H9 (cell line): ENCODE measurements at regions not wholly inside any gene's neighbourhood (a gene's known extent, or its start where the extent isn't known, plus 50 kb on each side); places are given as distances from the start of the nearest gene placed in this dataset.

ENCODE experiments used
- DNase-seq: peaks from one replicate; pipeline ENCODE4 v3.0.0-alpha.2; 2017
- H2AFZ ChIP-seq: one replicate; pipeline ENCODE4 v1.6.1; 2013; ENCODE audit warnings: mild to moderate bottlenecking, low read length, control low read depth, moderate library complexity
- H2AK5ac ChIP-seq: 2 replicates; pipeline ENCODE4 v1.6.1; 2013; ENCODE audit warnings: low read length, control low read depth, mixed read lengths; ENCODE audit not compliant: insufficient read length
- H2BK120ac ChIP-seq: one replicate; pipeline ENCODE4 v1.6.1; 2013; ENCODE audit warnings: low read depth, mild to moderate bottlenecking, low read length, control low read depth, inconsistent platforms; ENCODE audit not compliant: poor library complexity, severe bottlenecking
- H2BK12ac ChIP-seq: 2 replicates; pipeline ENCODE4 v1.6.1; 2013; ENCODE audit warnings: low read length, control low read depth, mixed read lengths, low read depth; ENCODE audit not compliant: insufficient read length
- H2BK15ac ChIP-seq: 2 replicates; pipeline ENCODE4 v1.6.1; 2013; ENCODE audit warnings: low read depth, low read length, control low read depth
- H2BK20ac ChIP-seq: one replicate; pipeline ENCODE4 v1.6.1; 2013; ENCODE audit warnings: low read depth, mild to moderate bottlenecking, low read length, control low read depth, inconsistent platforms; ENCODE audit not compliant: poor library complexity, severe bottlenecking
- H2BK5ac ChIP-seq: 2 replicates; pipeline ENCODE4 v1.6.1; 2013; ENCODE audit warnings: low read length, control low read depth, mixed read lengths; ENCODE audit not compliant: insufficient read length
- H3K14ac ChIP-seq: 2 replicates; pipeline ENCODE4 v1.6.1; 2013; ENCODE audit warnings: low read length, control low read depth; ENCODE audit not compliant: insufficient read depth
- H3K18ac ChIP-seq: 2 replicates; pipeline ENCODE4 v1.6.1; 2013; ENCODE audit warnings: low read depth, mild to moderate bottlenecking, mixed read lengths, low read length, control low read depth; ENCODE audit not compliant: insufficient read length
- H3K23ac ChIP-seq: 2 replicates; pipeline ENCODE4 v1.6.1; 2013; ENCODE audit warnings: low read length, control low read depth, mixed read lengths, low read depth; ENCODE audit not compliant: insufficient read length
- H3K23me2 ChIP-seq: 2 replicates; pipeline ENCODE4 v1.6.1; 2013; ENCODE audit warnings: low read depth, mild to moderate bottlenecking, mixed read lengths, low read length, control low read depth; ENCODE audit not compliant: insufficient read length, poor library complexity, severe bottlenecking
- H3K27ac ChIP-seq: 2 replicates; pipeline ENCODE4 v1.5.1; 2013; ENCODE audit warnings: low read length, control low read depth, mixed read lengths, low read depth; ENCODE audit not compliant: insufficient read length
- H3K27me3 ChIP-seq: 2 replicates; pipeline ENCODE4 v1.6.1; 2013; ENCODE audit warnings: low read length, control low read depth, inconsistent platforms; ENCODE audit not compliant: insufficient read depth
- H3K4ac ChIP-seq: 2 replicates; pipeline ENCODE4 v1.6.1; 2013; ENCODE audit warnings: low read depth, mild to moderate bottlenecking, control low read depth, inconsistent platforms, low read length, moderate library complexity
- H3K4me1 ChIP-seq: 2 replicates; pipeline ENCODE4 v1.6.1; 2013; ENCODE audit warnings: low read length, control low read depth, inconsistent platforms; ENCODE audit not compliant: insufficient read depth
- H3K4me2 ChIP-seq: 2 replicates; pipeline ENCODE4 v1.6.1; 2013; ENCODE audit warnings: low read length, control low read depth, mixed read lengths; ENCODE audit not compliant: insufficient read length, insufficient read depth
- H3K56ac ChIP-seq: 2 replicates; pipeline ENCODE4 v1.6.1; 2013; ENCODE audit warnings: low read depth, mild to moderate bottlenecking, mixed read lengths, low read length, control low read depth; ENCODE audit not compliant: insufficient read length
- H3K79me1 ChIP-seq: 2 replicates; pipeline ENCODE4 v1.6.1; 2013; ENCODE audit warnings: low read depth, mild to moderate bottlenecking, moderate library complexity, low read length, control low read depth, inconsistent platforms; ENCODE audit not compliant: insufficient read depth, poor library complexity, severe bottlenecking
- H3K79me2 ChIP-seq: 2 replicates; pipeline ENCODE4 v1.6.1; 2013; ENCODE audit warnings: low read length, control low read depth, inconsistent platforms; ENCODE audit not compliant: insufficient read depth
- H3K9ac ChIP-seq: 2 replicates; pipeline ENCODE4 v1.6.1; 2013; ENCODE audit warnings: low read length, control low read depth, mixed read lengths; ENCODE audit not compliant: insufficient read length; ENCODE audit errors: extremely low read depth
- H3K9me3 ChIP-seq: one replicate; pipeline ENCODE4 v1.6.1; 2013; ENCODE audit warnings: low read depth, low read length, inconsistent platforms; ENCODE audit not compliant: control insufficient read depth
- H3T11ph ChIP-seq: one replicate; pipeline ENCODE4 v1.6.1; 2013; ENCODE audit warnings: mild to moderate bottlenecking, low read length, control low read depth, inconsistent platforms
- H4K20me1 ChIP-seq: one replicate; pipeline ENCODE4 v1.6.1; 2013; ENCODE audit not compliant: control insufficient read depth, insufficient read length, insufficient read depth
- H4K5ac ChIP-seq: 2 replicates; pipeline ENCODE4 v1.6.1; 2013; ENCODE audit warnings: low read depth, mild to moderate bottlenecking, mixed read lengths, low read length, control low read depth; ENCODE audit not compliant: insufficient read length
- H4K8ac ChIP-seq: replicated peaks from 2 replicates; pipeline ENCODE4 v1.6.1; 2013; ENCODE audit warnings: low read length, control low read depth, mixed read lengths, low read depth; ENCODE audit not compliant: insufficient read length
- H4K91ac ChIP-seq: 2 replicates; pipeline ENCODE4 v1.6.1; 2013; ENCODE audit warnings: low read depth, mild to moderate bottlenecking, moderate library complexity, mixed read lengths, low read length, control low read depth; ENCODE audit not compliant: insufficient read length
- H3K27ac Mint-ChIP-seq, 3 experiments: 2 replicates in 2 of 3; 3 replicates in 1 of 3; pipeline ENCODE4 v1.8.0; 2020 to 2021; ENCODE audit warnings: mixed read lengths in 3 of 3, mild to moderate bottlenecking in 1 of 3, moderate library complexity in 1 of 3
- H3K27me3 Mint-ChIP-seq: 2 replicates; pipeline ENCODE4 v1.8.0; 2021; ENCODE audit warnings: low read depth, mild to moderate bottlenecking, moderate library complexity, mixed read lengths
- H3K36me3 Mint-ChIP-seq, 3 experiments: 2 replicates in 2 of 3; 3 replicates in 1 of 3; pipeline ENCODE4 v1.8.0; 2020 to 2021; ENCODE audit warnings: low read depth in 3 of 3, mixed read lengths in 3 of 3; ENCODE audit not compliant: insufficient read depth in 1 of 3
- H3K4me1 Mint-ChIP-seq, 2 experiments: 2 replicates each; pipeline ENCODE4 v1.8.0; 2020; ENCODE audit warnings: mixed read lengths in 2 of 2
- H3K4me3 Mint-ChIP-seq, 2 experiments: 2 replicates in 1 of 2; 3 replicates in 1 of 2; pipeline ENCODE4 v1.8.0; 2020 to 2021; ENCODE audit warnings: mild to moderate bottlenecking in 2 of 2, mixed read lengths in 2 of 2, moderate library complexity in 1 of 2
- H3K9me3 Mint-ChIP-seq, 2 experiments: 2 replicates in 1 of 2; 3 replicates in 1 of 2; pipeline ENCODE4 v1.8.0; 2020; ENCODE audit warnings: mild to moderate bottlenecking in 2 of 2, mixed read lengths in 2 of 2, moderate library complexity in 1 of 2
- WGBS: extraction: QIAGEN DNeasy Blood & Tissue Kit; methylation state at CpG from one replicate; pipeline ENCODE4 v1.1.7; 2013; ENCODE audit warnings: missing lambda C conversion rate, low lambda C conversion rate, mixed read lengths; ENCODE audit not compliant: insufficient read length; ENCODE audit errors: extremely low coverage; 5-methylcytosine and 5-hydroxymethylcytosine counted together
- TF ChIP-seq, protein P1 (sequence below): fragments of 200-600 bp; sonication (generic); conservative IDR thresholded peaks from 3 replicates; pipeline ENCODE4 v1.8.0; 2021; ENCODE audit warnings: antibody characterized with exemption, mild to moderate bottlenecking

GRCh38 chr17:22467720-22468119 is 775.4 kb downstream of the KCNJ18 start:
- H2BK120ac ChIP-seq, result no peak overlapping the region
- H3K9ac ChIP-seq, result no peak overlapping the region
- TF ChIP-seq, protein P1, sequence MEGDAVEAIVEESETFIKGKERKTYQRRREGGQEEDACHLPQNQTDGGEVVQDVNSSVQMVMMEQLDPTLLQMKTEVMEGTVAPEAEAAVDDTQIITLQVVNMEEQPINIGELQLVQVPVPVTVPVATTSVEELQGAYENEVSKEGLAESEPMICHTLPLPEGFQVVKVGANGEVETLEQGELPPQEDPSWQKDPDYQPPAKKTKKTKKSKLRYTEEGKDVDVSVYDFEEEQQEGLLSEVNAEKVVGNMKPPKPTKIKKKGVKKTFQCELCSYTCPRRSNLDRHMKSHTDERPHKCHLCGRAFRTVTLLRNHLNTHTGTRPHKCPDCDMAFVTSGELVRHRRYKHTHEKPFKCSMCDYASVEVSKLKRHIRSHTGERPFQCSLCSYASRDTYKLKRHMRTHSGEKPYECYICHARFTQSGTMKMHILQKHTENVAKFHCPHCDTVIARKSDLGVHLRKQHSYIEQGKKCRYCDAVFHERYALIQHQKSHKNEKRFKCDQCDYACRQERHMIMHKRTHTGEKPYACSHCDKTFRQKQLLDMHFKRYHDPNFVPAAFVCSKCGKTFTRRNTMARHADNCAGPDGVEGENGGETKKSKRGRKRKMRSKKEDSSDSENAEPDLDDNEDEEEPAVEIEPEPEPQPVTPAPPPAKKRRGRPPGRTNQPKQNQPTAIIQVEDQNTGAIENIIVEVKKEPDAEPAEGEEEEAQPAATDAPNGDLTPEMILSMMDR, result no peak
- Mint-ChIP-seq H3K4me1 (no peaks in the 10 kb centered on the region), H3K27me3 (peaks cover 3% of the 10 kb centered on the region; the same call in 1 of the 2 replicates), H3K9me3 (peaks cover 92 to 95% of the 10 kb centered on the region in 2 experiments), H3K36me3 (peaks cover 15 to 46% (median 17%) of the 10 kb centered on the region in 3 experiments), H3K27ac (no peak overlapping the region), H3K4me3 (no peak overlapping the region)
- H3K27me3 ChIP-seq, result no peaks in the 10 kb centered on the region
- WGBS, result no CpG with 5 or more reads among the region's 5 CpGs
- no peak overlapping the region for H3T11ph ChIP-seq
- H3K56ac ChIP-seq, result no peak overlapping the region
- H3K23me2 ChIP-seq, result no peaks in the 10 kb centered on the region
- H3K79me1 ChIP-seq, result no peaks in the 10 kb centered on the region
- H3K23ac ChIP-seq, result no peak overlapping the region
- H3K27ac ChIP-seq, result no peak overlapping the region
- no peak overlapping the region for H3K18ac ChIP-seq
- H2BK12ac ChIP-seq, result no peak overlapping the region
- H2BK15ac ChIP-seq, result no peak overlapping the region
- H3K4me1 ChIP-seq, result no peaks in the 10 kb centered on the region
- no peaks in the 10 kb centered on the region for H3K79me2 ChIP-seq
- no peak overlapping the region for H2BK5ac ChIP-seq
- peaks cover 86% of the 10 kb centered on the region for H3K9me3 ChIP-seq
- H4K5ac ChIP-seq, result no peak overlapping the region
- no peaks in the 10 kb centered on the region for H4K20me1 ChIP-seq
- DNase-seq, result no peak
- no peak overlapping the region for H3K4ac ChIP-seq
- H2BK20ac ChIP-seq, result no peak overlapping the region
- no peak overlapping the region for H3K4me2 ChIP-seq
- H3K14ac ChIP-seq, result no peak overlapping the region
- no peak overlapping the region for H2AFZ ChIP-seq
- H4K91ac ChIP-seq, result no peak overlapping the region
- no peak overlapping the region for H2AK5ac ChIP-seq
- H4K8ac ChIP-seq, result no peak overlapping the region
